SH-SY5Y (cell line): ENCODE measurements at regions not wholly inside any gene's neighbourhood (a gene's known extent, or its start where the extent isn't known, plus 50 kb on each side); places are given as distances from the start of the nearest gene placed in this dataset.

ENCODE experiments used
- GATA2 ChIP-seq: IDR thresholded peaks from 2 replicates; pipeline ENCODE4 v1.6.1; 2011; ENCODE audit warnings: mild to moderate bottlenecking, low read depth, low read length
- GATA3 ChIP-seq: IDR thresholded peaks from 2 replicates; pipeline ENCODE4 v1.6.1; 2011; ENCODE audit warnings: low read depth, mild to moderate bottlenecking, low read length, moderate library complexity

- TF ChIP-seq GATA3 (no peak), GATA2 (no peak)
Observed at GRCh38 chrX:117291760-117292159, 824.9 kb downstream of the KLHL13 start.
